HPDE6-E6E7 (cell line): ENCODE measurements at regions not wholly inside any gene's neighbourhood (a gene's known extent, or its start where the extent isn't known, plus 50 kb on each side); places are given as distances from the start of the nearest gene placed in this dataset.

Experiments
- DNase-seq: peaks from one replicate; pipeline ENCODE4 v3.0.0; 2011; ENCODE audit warnings: missing footprints; ENCODE audit errors: extremely low spot score

GRCh38 chr3:27939521-27939920, 217.4 kb upstream of the EOMES start:
- DNase-seq = no peak

GRCh38 chr3:27939940-27940339, 217.8 kb upstream of the EOMES start:
- no peak for DNase-seq

GRCh38 chr3:27943106-27943505, 221.0 kb upstream of the EOMES start:
- no peak for DNase-seq

- no peak for DNase-seq
These were observed 223.1 kb upstream of the EOMES start for GRCh38 chr3:27945229-27945628.

- DNase-seq = peak; percentile 2
These were observed 238.0 kb upstream of the EOMES start for GRCh38 chr3:27960133-27960532.

- no peak for DNase-seq
These were observed 241.4 kb upstream of the EOMES start for GRCh38 chr3:27963519-27963918.

GRCh38 chr3:27971600-27971999, 249.5 kb upstream of the EOMES start:
- no peak for DNase-seq

GRCh38 chr3:27976933-27977332, 254.8 kb upstream of the EOMES start:
- no peak for DNase-seq

GRCh38 chr3:27978440-27978839, 256.3 kb upstream of the EOMES start:
- DNase-seq = no peak

GRCh38 chr3:27985369-27986035, 255.9 kb upstream of the CMC1 start:
- no peak for DNase-seq

GRCh38 chr3:27986234-27986879, 255.1 kb upstream of the CMC1 start:
- no peak for DNase-seq

GRCh38 chr3:27990324-27990723, 251.1 kb upstream of the CMC1 start:
- no peak for DNase-seq

GRCh38 chr3:27990837-27991236, 250.6 kb upstream of the CMC1 start:
- no peak for DNase-seq

GRCh38 chr3:27993051-27993450, 248.4 kb upstream of the CMC1 start:
- no peak for DNase-seq

- no peak for DNase-seq
These were observed 240.8 kb upstream of the CMC1 start for GRCh38 chr3:28000608-28001007.

- DNase-seq = no peak
These were observed 233.2 kb upstream of the CMC1 start for GRCh38 chr3:28008235-28008634.

GRCh38 chr3:28012830-28013229, 228.6 kb upstream of the CMC1 start:
- no peak for DNase-seq

- DNase-seq = no peak
These were observed 227.4 kb upstream of the CMC1 start for GRCh38 chr3:28013864-28014473.

GRCh38 chr3:28018925-28019718, 222.3 kb upstream of the CMC1 start:
- DNase-seq = no peak

- no peak for DNase-seq
These were observed 221.7 kb upstream of the CMC1 start for GRCh38 chr3:28019740-28020139.

- no peak for DNase-seq
These were observed 218.5 kb upstream of the CMC1 start for GRCh38 chr3:28022916-28023315.

GRCh38 chr3:28028554-28028953, 212.9 kb upstream of the CMC1 start:
- no peak for DNase-seq
